ENCODE measurements at regions not wholly inside any gene's neighbourhood (a gene's known extent, or its start where the extent isn't known, plus 50 kb on each side); places are given as distances from the start of the nearest gene placed in this dataset.
"Not testable (repeated sequence)": the region's sequence is repeated elsewhere in the genome, so short reads cannot be mapped to it uniquely, and the experiment has no call there.

DNA sequence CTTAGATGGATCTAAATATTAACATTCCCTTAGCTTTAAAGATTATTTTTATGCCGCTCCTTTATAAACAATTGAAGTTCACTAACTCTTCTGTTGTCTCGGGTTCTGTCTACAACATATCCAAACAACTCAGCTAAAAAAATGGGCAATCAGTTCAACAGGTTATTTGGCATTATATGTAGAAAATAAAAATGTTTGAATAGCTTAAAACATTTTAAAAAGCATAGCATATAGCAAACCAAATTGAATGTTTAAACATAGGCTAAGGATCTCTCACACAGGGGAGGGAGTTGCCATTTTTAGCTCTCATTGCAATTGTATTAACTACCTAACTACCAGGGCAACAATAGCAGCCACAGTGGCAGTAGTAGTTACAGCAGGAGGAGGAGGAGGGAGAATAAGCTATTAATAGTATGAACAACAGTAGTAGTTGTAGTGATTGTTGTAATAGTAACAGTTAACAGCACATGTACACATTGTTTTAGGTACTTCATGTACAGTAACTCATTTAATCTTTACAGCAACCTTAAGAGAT is 404.2 kb downstream of the KCNRG start:
- no peak for DNase-seq (ENCODE audit: low read depth)

DNA sequence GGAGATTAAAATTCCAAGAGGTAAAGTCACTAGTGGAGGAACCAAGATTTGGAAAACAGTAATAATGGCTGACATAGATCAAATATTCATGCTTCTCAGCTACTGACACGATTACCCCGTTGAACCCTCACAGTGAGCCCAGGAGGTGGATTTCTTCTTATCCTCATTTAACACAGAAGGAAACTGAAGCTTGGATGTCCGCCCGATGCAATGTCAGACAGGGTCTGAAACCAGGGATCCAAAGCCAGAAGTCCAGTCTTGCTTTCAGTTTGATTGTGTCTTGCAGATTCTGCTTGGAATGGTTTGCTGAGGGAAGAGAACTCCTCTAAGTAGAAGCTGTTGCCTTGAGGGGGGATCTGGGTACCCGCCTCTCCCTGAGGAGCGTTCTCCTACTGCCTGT is 404.7 kb downstream of the KCNRG start:
- DNase-seq (ENCODE audit: low read depth), result no peak

DNA sequence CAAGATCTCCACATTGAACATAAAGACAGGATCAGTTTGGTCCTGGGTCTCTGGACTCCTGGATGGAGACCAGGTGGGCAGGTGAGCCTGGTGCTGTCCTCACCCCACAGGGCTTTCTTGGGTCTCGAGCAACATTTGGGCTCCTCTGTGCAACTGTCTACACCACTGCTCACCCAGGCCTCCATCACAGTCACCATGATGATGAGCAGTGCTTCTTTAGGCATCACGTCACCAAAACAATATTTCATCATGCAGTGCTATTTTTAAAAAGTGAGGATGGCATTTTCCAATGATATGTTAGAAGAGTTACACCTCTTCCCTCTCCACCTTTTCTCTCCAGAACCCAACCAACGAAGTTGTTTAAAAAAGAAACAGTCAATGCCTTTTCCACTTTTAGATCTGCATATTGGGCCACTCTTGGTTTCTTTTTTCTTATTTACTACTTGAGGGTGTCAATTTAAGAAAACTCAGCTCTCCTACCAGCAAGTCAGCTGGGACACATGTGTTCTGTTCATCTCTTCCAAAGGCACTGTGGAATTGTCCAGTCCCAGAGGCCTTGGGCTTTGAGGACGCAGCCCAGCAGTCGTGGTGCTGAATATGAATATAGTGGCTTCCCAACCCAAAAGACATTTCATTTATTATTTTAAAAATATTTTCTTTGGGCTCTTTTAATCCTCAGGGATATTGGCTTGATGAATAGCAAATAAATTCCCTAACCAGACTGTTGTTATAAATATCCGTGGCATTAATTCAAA is 405.7 kb downstream of the KCNRG start:
- DNase-seq (ENCODE audit: low read depth), result no peak

DNA sequence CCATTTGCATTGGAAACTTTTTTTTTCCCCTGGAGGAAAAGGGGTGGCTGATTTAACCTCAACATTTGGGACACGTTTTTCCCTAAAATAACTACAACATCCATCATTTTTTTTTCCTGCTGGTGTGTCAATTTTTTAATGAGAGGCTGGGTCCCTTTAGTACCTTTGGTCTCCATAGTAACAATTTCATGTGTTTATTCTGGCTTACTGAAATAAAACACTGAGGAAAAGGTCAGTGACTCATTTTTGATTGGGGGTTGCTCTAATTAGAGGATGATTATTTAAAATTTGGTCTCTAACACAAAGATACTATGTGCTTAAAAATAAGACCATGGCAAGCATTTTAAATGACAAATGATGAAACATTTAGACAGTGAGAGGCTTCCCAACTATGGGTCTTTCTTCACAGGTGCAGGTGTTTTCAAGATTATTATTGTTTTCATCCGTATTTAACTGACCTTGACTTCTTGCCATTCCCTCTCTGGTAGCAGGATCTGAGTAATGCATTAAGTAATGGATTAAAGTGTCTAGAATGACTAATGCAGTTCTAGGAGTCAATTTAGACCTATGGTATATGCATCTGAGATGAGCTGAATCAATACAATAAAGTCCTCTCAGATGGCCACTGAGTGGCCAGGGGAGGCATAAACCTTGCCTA is 406.4 kb downstream of the KCNRG start:
- DNase-seq (ENCODE audit: low read depth), result peak; percentile 69

DNA sequence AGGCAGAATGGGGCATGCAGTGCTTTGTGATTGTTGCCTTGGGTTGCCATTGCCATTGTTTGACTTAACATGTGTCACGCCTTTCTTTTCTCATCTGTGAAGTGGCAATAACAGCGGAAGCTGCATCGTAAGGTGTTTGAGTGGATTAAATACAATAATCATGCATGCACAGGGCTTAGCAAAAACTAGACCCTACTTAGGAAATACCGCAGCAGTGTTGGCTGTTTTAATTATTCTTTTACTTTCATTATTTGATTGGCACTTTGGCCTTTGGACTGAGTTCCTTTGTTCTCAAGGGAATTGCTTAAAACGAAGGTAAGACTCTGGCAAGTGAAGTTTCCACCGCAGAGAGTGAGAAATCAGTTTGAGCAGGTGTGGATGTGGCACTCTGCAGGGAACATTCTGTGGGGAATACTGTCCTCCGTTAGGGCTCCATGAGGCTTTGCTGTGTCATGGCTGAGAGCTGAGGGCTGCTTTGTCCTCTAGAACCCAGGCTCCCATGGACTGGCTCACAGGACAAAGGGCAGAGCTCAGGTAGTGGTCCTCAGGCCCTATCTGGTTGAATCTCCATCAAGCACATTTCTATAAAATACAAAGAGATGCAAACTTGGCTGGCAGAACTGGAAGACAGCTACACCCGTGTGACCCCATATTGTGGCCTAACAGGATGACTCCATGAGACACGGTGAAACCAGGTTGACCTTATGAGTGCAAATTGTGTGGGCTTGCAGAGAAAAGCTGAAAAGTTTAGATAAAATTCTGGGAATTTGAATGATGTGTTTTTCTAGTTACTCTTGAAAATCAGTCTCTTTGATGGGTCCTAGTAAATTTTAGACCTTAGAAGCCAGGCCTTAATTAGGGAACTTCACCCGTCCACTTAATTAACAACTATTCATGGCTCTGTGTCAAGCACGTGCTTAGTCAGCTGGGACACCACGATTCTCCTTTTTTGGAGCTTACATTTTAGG is 407.2 kb downstream of the KCNRG start:
- DNase-seq (ENCODE audit: low read depth), result no peak

DNA sequence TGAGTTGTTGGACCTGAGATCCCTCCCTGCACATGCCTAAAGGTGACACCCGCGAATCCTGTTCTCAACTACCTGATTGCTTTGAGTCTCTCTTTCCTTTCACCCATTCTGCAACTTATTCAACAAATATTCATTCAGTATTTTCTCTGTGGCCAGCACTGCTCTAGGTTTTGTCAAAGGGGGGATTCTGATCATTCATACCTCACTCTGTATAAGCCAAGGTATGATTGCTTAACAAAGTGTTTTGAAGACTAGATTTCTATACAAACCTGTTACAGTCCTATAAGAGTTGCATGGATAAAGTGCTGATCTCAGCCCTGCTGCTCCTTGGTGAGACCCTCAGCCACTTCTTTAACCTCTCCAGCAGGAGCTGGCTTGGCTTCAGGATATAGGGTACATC is 409.7 kb downstream of the KCNRG start:
- DNase-seq (ENCODE audit: low read depth), result no peak

DNA sequence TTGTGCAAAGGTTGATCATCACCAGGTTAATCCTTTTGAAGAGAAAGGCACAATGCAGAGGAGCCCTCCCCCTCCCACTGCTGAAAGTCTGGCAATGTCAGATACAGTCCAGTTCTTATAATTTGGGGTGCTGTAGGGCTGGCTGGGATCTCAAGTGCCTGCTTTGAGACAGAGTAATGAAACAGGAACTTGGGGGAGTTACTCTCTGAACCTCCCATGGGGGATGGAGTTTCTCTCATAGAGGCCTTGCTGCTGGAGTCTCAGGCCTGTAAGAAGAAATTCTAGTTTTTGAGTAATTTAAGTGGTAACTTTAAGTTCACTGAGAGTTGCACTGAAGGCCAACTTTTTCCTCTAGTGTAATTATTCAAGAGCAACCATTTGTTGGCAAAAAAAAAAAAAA is 410.5 kb downstream of the KCNRG start:
- DNase-seq (ENCODE audit: low read depth), result no peak

DNA sequence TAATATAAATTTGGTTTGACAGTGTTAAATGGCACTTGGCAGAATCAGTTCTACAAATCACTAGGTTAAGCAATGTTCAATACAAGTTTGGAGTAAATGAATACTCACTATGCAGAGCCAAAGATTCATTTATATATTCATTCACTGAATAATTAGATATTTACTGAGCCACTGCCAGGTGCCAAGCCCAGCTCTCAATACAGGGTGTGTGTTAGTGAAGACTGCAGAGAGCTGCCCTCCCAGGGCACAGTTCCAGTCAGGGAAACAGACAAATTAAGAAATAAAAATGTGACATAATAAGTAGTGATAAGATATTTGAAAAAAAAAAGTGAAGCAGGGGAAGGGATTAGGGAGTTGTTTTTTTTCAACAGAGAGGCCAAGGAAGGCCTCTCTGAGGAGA is 411.7 kb downstream of the KCNRG start:
- DNase-seq (ENCODE audit: low read depth), result no peak

DNA sequence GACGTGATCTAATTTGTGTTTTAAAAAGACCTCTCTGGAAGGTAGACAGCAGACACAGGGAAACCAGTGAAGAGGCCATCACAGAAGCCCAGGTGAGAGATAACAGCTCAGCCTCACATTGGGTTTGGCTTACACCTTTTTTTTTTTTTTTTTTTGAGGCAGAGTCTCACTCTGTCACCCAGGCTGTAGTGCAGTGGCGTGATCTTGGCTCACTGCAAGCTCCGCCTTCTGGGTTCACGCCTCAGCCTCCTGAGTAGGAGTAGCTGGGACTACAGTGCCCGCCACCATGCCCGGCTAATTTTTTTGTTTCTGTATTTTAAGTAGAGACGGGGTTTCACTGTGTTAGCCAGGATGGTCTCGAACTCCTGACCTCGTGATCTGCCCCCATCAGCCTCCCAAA is 412.3 kb downstream of the KCNRG start:
- not testable (repeated sequence) for DNase-seq (ENCODE audit: low read depth)

DNA sequence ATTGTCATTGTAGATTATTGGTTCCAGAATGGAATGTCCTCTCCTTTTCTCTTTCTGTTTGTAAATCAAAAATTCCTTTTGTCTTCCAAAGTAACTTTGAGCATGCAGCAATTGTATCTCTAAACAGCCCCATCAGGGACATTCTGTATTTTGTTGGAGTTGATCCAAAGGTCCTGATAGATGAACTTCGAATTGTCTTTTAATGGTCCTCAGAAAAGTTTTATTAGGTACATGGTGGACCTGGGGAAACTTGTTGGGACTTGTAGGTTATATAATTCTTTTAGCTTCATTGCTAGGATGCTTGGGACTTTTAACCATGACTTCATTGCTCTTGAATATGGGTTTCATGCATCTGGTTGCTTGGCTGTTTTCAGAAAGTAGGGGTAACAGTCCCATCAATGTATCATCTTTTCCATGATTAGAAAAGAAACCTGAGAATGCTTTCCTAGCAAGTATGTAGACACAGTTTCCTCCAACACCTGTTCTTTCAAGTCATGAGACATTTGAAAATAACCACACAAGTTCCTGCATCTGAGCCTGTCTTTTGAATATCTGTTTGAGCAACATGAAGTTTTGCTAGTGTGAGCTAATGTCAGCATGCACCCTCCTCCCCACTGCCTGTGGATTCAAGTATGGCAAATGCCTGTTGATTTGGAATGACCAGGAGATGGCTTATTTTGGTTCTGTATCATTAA is 413.1 kb downstream of the KCNRG start:
- DNase-seq (ENCODE audit: low read depth), result no peak

DNA sequence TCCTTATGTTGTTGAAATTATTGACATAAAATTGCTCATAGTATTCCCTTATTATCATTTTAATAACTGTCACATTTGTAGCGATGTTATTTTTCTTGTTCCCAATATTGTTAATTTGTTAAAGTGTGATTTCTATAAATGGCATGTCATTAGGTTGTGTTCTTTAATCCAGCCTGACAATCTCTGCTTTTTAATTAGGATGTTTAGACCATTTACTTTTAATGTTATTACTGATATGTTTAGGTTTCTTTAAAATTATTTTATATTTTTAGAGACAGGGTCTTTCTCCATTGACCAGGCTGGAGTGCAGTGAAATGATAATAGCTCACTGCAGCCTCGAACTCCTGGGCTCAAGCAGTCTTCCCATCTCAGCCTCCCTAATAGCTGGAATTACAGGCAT is 408.5 kb downstream of the DLEU7 start:
- no peak for DNase-seq (ENCODE audit: low read depth)

DNA sequence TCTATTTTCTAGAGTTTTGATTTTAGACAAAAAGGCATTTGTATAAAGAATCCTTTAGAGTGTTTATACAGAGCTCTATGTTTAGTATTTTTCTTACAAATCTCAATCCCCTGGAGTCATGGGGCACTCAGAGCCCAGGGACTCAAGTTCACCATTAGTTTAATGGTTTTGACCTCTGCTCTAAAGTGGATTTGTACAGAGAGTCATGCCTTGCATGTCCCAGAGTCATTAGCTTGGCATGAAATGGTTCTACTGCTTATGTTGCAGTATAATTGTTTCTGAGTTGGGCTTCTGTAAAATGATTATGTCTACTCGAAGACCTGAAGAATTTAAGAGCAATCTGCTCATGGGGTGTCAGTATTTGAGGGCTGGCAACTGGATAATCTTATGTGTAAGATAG is 406.2 kb downstream of the DLEU7 start:
- DNase-seq (ENCODE audit: low read depth), result no peak

DNA sequence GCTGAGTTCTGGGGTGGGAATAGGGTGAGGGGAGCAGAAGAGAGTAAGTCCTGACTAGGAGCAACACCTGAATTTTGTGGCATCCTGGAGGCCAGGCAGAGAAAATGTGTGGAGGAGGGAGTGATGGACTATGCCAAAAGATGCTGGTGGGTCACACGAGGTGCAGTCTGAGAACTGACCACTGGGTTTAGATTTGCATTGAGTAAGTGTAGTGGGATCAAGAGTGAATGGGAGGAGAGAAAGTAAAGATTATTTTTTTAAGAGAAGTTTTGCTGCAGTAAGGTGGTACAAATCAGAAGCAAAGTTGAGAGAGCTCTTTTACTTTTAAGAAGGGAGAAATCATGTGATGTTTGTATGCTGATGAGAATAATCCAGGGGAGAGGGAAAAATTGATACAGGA is 405.1 kb downstream of the DLEU7 start:
- DNase-seq (ENCODE audit: low read depth), result no peak

DNA sequence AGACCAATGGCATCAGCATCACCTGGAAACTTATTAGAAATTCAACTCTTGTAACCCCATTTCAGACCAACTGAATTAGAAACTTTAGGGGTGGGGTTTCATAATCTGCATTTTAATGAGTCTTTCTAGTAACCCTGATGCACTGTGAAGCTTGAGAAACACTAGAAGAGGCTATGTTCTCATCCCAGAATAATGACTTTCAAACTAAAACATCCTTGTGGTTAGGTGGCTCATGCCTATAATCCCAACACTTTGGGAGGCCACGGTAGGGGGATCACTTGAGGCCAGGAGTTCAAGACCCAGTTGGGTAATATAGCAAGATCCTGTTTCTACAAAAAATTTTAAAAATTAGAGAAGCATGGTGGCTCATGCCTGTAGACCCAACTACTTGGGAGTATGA is 402.4 kb downstream of the DLEU7 start:
- no peak for DNase-seq (ENCODE audit: low read depth)

DNA sequence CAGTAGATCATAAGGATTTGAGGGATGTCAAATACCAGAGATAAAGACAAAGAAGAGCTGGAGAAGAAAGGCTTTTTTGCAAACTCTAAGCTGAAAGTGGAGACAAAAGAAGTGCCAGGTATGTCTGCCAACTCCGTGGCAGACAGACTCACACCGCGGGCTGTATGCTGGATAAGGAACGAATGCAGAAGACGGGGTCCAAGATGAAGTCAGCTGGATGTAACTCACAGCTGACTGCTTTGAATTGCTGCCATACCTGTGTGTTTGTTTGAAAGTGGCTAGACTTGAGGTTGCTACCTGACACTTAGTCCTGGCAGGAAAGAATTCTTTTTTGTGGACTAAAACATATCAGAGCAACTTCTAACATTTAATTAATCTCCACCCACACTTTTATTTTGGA is 398.8 kb downstream of the DLEU7 start:
- no peak for DNase-seq (ENCODE audit: low read depth)

DNA sequence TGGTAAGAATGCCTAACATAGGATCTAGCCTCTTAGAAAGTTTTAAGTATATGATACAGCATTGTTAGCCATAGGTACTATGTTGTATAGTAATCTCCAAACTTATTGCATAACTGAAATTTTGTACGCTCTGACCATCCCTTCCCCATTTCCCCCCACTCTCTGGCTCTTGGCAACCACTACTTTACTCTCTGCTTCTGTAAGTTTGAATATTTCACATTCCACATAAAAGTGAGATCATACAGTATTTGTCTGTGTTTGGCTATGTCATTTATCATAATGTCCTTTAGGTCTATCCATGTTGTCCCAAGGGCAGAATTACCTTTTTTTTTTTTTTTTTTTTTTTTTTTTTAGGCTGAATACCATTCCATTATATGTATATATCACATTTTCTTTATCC is 396.9 kb downstream of the DLEU7 start:
- DNase-seq (ENCODE audit: low read depth), result no peak

DNA sequence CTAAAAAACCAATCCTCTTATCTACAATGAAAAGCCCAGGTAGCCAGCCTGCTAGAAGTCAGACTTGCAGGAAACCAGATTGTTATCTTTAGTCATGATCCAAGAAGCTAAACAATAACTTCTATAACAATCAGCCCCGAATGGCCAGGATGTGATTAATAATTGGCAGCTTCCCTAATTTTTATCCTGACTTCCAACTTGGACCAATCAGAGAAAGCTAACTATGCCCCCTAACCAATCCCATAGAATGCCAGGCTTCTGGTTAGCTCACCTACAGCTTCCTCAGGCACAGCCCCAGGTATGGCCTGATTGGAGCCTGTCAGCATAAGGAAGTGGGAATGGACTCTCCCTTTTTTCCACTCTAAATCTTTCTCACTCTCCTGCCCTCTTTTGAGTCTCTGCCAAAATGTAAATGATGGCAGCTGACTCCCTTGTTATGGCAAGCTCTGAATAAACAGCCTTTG is 394.9 kb downstream of the DLEU7 start:
- no peak for DNase-seq (ENCODE audit: low read depth)

DNA sequence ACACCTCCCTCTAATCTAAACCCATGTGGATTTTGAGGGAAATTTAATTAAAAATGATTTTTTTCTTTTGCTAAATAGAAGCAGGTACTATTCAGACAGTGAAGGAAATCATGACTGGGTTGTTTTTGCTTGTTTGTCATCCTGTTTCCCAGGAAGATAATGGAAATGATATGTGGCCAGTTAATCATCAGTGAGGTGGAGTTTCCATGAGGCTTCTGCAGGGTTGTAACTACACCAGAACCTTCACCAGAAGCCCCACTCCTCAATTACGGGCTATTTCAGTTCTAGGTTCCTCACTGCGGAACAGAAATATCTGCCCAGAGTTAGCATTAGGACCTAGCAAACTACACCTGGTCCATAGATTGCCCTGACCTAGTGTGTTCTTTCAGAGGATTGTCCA is 394.0 kb downstream of the DLEU7 start:
- DNase-seq (ENCODE audit: low read depth), result no peak

DNA sequence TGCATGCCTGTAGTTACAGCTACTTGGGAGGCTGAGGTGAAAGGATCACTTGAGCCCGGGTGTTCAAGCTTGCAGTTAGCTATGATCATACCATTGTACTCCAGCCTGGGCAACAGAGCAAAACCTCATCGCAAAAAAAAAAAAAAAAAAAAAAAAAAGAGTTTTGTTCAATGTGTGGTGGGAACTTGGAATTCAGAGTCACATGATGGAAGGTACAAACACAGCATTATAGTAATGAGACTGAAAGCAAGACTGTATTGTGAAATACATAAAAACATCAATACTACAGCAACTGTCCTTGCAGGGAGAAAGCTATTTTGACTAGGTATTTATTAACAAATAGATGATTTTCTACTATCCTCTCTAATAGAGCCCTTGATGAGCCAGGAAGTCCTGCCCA is 393.2 kb downstream of the DLEU7 start:
- DNase-seq (ENCODE audit: low read depth), result no peak

DNA sequence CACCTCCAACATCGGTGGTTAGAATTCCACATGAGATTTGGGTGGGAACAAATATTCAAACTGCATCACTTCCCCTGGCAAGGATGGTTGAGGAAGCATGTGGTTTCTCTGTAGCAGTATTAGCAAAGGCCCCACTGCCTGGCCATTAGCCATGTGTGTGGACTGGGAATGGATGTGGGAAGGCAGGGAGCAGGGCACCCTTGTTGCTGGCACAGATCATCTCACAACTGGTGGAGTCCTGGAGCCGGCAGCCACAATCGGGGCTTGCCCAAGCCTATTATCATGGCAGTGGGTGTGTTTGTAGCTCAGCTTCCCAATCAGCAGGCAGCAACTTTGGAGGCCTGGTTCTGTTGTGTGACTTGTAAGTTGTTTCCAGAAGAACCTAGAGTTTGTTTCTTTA is 391.9 kb downstream of the DLEU7 start:
- no peak for DNase-seq (ENCODE audit: low read depth)

DNA sequence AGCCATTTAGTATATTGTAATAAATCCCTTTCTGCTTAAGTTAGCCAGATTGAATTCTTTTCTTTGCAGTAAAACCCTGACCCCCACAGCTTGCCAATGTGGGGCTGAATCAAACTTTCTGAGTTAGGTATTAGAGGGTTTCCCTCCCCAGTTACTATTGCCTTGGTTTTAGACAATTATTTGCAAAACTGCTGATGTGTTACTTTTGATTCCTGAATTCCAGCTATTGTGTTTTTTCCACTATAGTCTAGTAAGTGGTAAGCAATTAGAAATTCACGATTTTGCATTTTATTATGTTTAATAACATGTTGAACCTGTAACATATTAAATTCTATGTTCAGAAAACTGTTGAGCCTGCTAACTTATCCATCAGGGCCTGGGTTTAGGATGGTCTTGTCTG is 391.5 kb downstream of the DLEU7 start:
- DNase-seq (ENCODE audit: low read depth), result no peak

DNA sequence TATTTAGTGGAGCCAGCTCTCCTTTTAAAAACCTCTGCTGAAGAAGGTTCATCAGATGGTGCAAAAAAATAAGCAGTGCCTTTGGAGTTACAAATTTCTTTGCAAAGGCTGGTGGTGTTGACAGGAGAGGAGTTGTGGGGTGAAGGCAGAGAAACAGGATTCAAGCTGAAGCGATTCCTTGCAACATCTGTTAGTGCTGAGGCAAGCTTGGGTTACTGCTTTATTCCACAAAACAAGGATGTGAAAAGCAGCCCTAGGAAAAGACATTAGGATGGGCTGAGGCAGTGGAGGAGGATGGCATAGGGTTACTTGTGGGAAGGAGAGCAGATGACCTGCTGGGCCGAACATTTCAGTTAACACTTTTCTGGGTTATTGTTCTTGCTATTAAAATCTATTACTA is 390.7 kb downstream of the DLEU7 start:
- DNase-seq (ENCODE audit: low read depth), result no peak

All from ELR (cell line).